ENCODE measurements at regions not wholly inside any gene's neighbourhood (a gene's known extent, or its start where the extent isn't known, plus 50 kb on each side); places are given as distances from the start of the nearest gene placed in this dataset.

DNA sequence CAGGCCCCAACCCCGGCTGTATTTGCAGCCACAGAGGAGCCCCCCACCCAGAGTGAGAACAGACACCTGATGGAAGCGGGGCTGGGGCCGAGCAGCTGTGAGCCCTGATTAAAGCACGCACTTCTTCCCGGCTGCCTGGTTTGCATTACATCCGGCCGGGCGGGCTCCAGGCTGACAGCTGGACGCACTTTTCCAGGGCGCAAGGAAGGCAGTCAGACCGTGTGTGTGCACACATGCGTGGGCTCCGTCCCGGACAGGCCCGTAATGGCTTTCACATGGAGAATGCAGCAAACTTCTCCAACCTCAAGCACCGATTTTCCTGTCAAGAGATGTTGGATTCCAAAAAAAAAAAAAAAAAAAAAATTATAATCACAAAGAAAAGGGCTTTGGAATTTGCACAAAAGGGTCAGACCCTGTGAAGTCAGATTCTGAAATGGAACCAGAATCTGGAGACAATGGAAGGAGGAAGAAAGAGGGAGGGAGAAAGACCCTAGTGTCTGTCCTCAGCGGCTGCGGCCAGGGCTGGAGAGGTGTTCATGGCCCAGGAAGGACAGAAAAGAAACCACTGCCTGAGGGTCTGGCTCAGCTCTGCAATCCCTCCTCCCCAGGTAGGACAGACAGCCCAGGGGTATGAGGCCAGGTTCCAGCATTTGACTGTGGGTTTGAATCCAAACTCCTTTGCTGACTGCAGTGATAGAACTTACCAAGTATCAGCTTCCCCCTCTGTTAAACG, 365.5 kb downstream of the MN1 start:
- Histone ChIP-seq H3K4ac (ENCODE audit: low read depth in 1 of 2, low read length in 2 of 2) (no peak overlapping the region), H2BK5ac (ENCODE audit: low read depth, low read length, poor library complexity, severe bottlenecking) (no peak overlapping the region), H2AFZ (ENCODE audit: low read depth, low read length) (no peak overlapping the region), H3K4me3 (ENCODE audit: insufficient read depth in 1 of 2, low read depth in 1 of 2, low read length in 2 of 2) (no peak overlapping the region), H2AK5ac (ENCODE audit: low read length, severe bottlenecking) (peak overlapping the region; percentile 47), H3K79me1 (replicated peaks; ENCODE audit: low read length, poor library complexity, severe bottlenecking) (no peaks in the 10 kb centered on the region), H3K36me3 (ENCODE audit: control insufficient read depth in 1 of 2, insufficient read depth in 2 of 2, low read depth in 1 of 2, low read length in 2 of 2) (peaks cover 0 to 7% of the 10 kb centered on the region in 2 experiments), H3K4me2 (ENCODE audit: low read length, poor library complexity, severe bottlenecking) (peak overlapping the region; percentile 25), H3K18ac (ENCODE audit: low read depth in 1 of 2, low read length in 2 of 2) (peak overlapping the region in 1 of 2 experiments; percentile 34), H3K14ac (ENCODE audit: low read length in 2 of 2) (no peak overlapping the region), H2BK12ac (ENCODE audit: low read length in 2 of 2) (no peak overlapping the region), H3K27ac (ENCODE audit: low read length, poor library complexity, severe bottlenecking) (no peak overlapping the region), H4K8ac (ENCODE audit: low read length) (no peak overlapping the region), H3K9me3 (ENCODE audit: control insufficient read depth, low read length) (peaks cover 12% of the 10 kb centered on the region), H3K27me3 (ENCODE audit: control insufficient read depth in 1 of 2, insufficient read depth in 1 of 2, low read length in 2 of 2) (peaks cover 0 to 37% of the 10 kb centered on the region in 2 experiments), H3K9ac (ENCODE audit: low read length) (no peak overlapping the region), H2BK120ac (ENCODE audit: low read depth, low read length) (no peak overlapping the region), H4K91ac (ENCODE audit: low read length) (no peak overlapping the region), H2BK15ac (ENCODE audit: low read depth, poor library complexity, severe bottlenecking) (peak overlapping the region; percentile 32), H3K4me1 (ENCODE audit: control insufficient read depth, insufficient read depth, low read depth, low read length) (peaks cover 13% of the 10 kb centered on the region), H3K23ac (ENCODE audit: low read length in 2 of 2) (peak overlapping the region in 1 of 2 experiments; percentile 40)
- 28% methylated on average over 14 of the region's 19 CpGs for WGBS
- DNase-seq, result peak; percentile 27

DNA sequence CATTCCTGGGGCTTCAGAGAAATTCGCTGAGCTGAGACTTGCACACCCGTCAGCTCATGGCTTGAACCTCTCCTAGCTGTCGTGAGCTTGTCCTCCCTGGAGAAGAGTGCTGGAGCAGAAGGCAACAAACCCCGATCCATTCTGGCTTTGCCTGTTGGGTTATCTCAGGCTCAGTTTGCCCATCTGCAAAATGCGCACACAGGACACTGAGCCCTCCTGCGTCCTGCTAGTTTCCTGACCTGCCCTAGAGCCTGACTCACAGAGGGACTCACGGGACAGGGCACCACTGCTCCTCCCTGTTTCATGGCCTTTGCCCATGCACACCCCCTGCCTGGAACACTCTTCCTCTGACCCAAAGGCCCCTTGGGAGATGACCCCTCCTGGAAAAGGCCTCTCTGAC, 365.0 kb downstream of the MN1 start:
- Histone ChIP-seq H2AK5ac (ENCODE audit: low read length, severe bottlenecking) (peak overlapping the region; percentile 47), H3K4me3 (ENCODE audit: insufficient read depth in 1 of 2, low read depth in 1 of 2, low read length in 2 of 2) (no peak overlapping the region), H3K27me3 (ENCODE audit: control insufficient read depth in 1 of 2, insufficient read depth in 1 of 2, low read length in 2 of 2) (peaks cover 0 to 43% of the 10 kb centered on the region in 2 experiments), H2BK12ac (ENCODE audit: low read length in 2 of 2) (no peak overlapping the region), H3K27ac (ENCODE audit: low read length, poor library complexity, severe bottlenecking) (no peak overlapping the region), H2BK120ac (ENCODE audit: low read depth, low read length) (no peak overlapping the region), H2BK15ac (ENCODE audit: low read depth, poor library complexity, severe bottlenecking) (peak overlapping the region; percentile 6), H4K8ac (ENCODE audit: low read length) (peak overlapping the region; percentile 5), H3K36me3 (ENCODE audit: control insufficient read depth in 1 of 2, insufficient read depth in 2 of 2, low read depth in 1 of 2, low read length in 2 of 2) (peaks cover 0 to 5% of the 10 kb centered on the region in 2 experiments), H3K4ac (ENCODE audit: low read depth in 1 of 2, low read length in 2 of 2) (no peak overlapping the region), H3K9me3 (ENCODE audit: control insufficient read depth, low read length) (peaks cover 12% of the 10 kb centered on the region), H3K4me2 (ENCODE audit: low read length, poor library complexity, severe bottlenecking) (no peak overlapping the region), H4K91ac (ENCODE audit: low read length) (no peak overlapping the region), H3K4me1 (ENCODE audit: control insufficient read depth, insufficient read depth, low read depth, low read length) (peaks cover 13% of the 10 kb centered on the region), H3K23ac (ENCODE audit: low read length in 2 of 2) (peak overlapping the region in 1 of 2 experiments; percentile 40), H2BK5ac (ENCODE audit: low read depth, low read length, poor library complexity, severe bottlenecking) (no peak overlapping the region), H3K79me1 (replicated peaks; ENCODE audit: low read length, poor library complexity, severe bottlenecking) (no peaks in the 10 kb centered on the region), H3K14ac (ENCODE audit: low read length in 2 of 2) (no peak overlapping the region), H2AFZ (ENCODE audit: low read depth, low read length) (no peak overlapping the region), H3K9ac (ENCODE audit: low read length) (no peak overlapping the region), H3K18ac (ENCODE audit: low read depth in 1 of 2, low read length in 2 of 2) (no peak overlapping the region)
- 81% methylated on average over 7 of the region's 7 CpGs for WGBS
- DNase-seq, result no peak

GRCh38 chr22:27437570-27437969, 364.0 kb downstream of the MN1 start:
- Histone ChIP-seq H2BK15ac (ENCODE audit: low read depth, poor library complexity, severe bottlenecking) (no peak overlapping the region), H3K27ac (ENCODE audit: low read length, poor library complexity, severe bottlenecking) (no peak overlapping the region), H2AK5ac (ENCODE audit: low read length, severe bottlenecking) (peak overlapping the region; percentile 1), H3K4me2 (ENCODE audit: low read length, poor library complexity, severe bottlenecking) (no peak overlapping the region), H3K9me3 (ENCODE audit: control insufficient read depth, low read length) (peaks cover 3% of the 10 kb centered on the region), H3K79me1 (replicated peaks; ENCODE audit: low read length, poor library complexity, severe bottlenecking) (no peaks in the 10 kb centered on the region), H3K27me3 (ENCODE audit: control insufficient read depth in 1 of 2, insufficient read depth in 1 of 2, low read length in 2 of 2) (peaks cover 0 to 52% of the 10 kb centered on the region in 2 experiments), H3K4ac (ENCODE audit: low read depth in 1 of 2, low read length in 2 of 2) (no peak overlapping the region), H4K8ac (ENCODE audit: low read length) (no peak overlapping the region), H2BK12ac (ENCODE audit: low read length in 2 of 2) (no peak overlapping the region), H3K18ac (ENCODE audit: low read depth in 1 of 2, low read length in 2 of 2) (peak overlapping the region in 1 of 2 experiments; percentile 14), H3K14ac (ENCODE audit: low read length in 2 of 2) (no peak overlapping the region), H3K36me3 (ENCODE audit: control insufficient read depth in 1 of 2, insufficient read depth in 2 of 2, low read depth in 1 of 2, low read length in 2 of 2) (no peaks in the 10 kb centered on the region), H2AFZ (ENCODE audit: low read depth, low read length) (no peak overlapping the region), H2BK5ac (ENCODE audit: low read depth, low read length, poor library complexity, severe bottlenecking) (no peak overlapping the region), H3K4me1 (ENCODE audit: control insufficient read depth, insufficient read depth, low read depth, low read length) (peaks cover 13% of the 10 kb centered on the region), H3K4me3 (ENCODE audit: insufficient read depth in 1 of 2, low read depth in 1 of 2, low read length in 2 of 2) (no peak overlapping the region), H4K91ac (ENCODE audit: low read length) (peak overlapping the region; percentile 11), H2BK120ac (ENCODE audit: low read depth, low read length) (no peak overlapping the region), H3K23ac (ENCODE audit: low read length in 2 of 2) (no peak overlapping the region), H3K9ac (ENCODE audit: low read length) (no peak overlapping the region)
- no peak for DNase-seq
- WGBS, result 98% methylated on average over 4 of the region's 4 CpGs

GRCh38 chr22:27438271-27438980, 363.1 kb downstream of the MN1 start:
- no peak for DNase-seq
- H3K4me3 ChIP-seq (ENCODE audit: insufficient read depth in 1 of 2, low read depth in 1 of 2, low read length in 2 of 2), result no peak overlapping the region
- no peak overlapping the region for H3K23ac ChIP-seq (ENCODE audit: low read length in 2 of 2)
- no peak overlapping the region for H2BK15ac ChIP-seq (ENCODE audit: low read depth, poor library complexity, severe bottlenecking)
- no peak overlapping the region for H2AK5ac ChIP-seq (ENCODE audit: low read length, severe bottlenecking)
- no peak overlapping the region for H3K14ac ChIP-seq (ENCODE audit: low read length in 2 of 2)
- no peaks in the 10 kb centered on the region for H3K36me3 ChIP-seq (ENCODE audit: control insufficient read depth in 1 of 2, insufficient read depth in 2 of 2, low read depth in 1 of 2, low read length in 2 of 2)
- no peak overlapping the region for H4K91ac ChIP-seq (ENCODE audit: low read length)
- no peak overlapping the region for H2AFZ ChIP-seq (ENCODE audit: low read depth, low read length)
- H3K27me3 ChIP-seq (ENCODE audit: control insufficient read depth in 1 of 2, insufficient read depth in 1 of 2, low read length in 2 of 2), result peaks cover 0 to 61% of the 10 kb centered on the region in 2 experiments
- H3K9ac ChIP-seq (ENCODE audit: low read length), result no peak overlapping the region
- no peak overlapping the region for H3K18ac ChIP-seq (ENCODE audit: low read depth in 1 of 2, low read length in 2 of 2)
- H3K4ac ChIP-seq (ENCODE audit: low read depth in 1 of 2, low read length in 2 of 2), result no peak overlapping the region
- WGBS, result 77% methylated on average over 22 of the region's 22 CpGs
- H4K8ac ChIP-seq (ENCODE audit: low read length), result no peak overlapping the region
- H3K27ac ChIP-seq (ENCODE audit: low read length, poor library complexity, severe bottlenecking), result no peak overlapping the region
- no peaks in the 10 kb centered on the region for H3K9me3 ChIP-seq (ENCODE audit: control insufficient read depth, low read length)
- H3K79me1 ChIP-seq (replicated peaks; ENCODE audit: low read length, poor library complexity, severe bottlenecking), result no peaks in the 10 kb centered on the region
- no peak overlapping the region for H2BK5ac ChIP-seq (ENCODE audit: low read depth, low read length, poor library complexity, severe bottlenecking)
- no peak overlapping the region for H2BK12ac ChIP-seq (ENCODE audit: low read length in 2 of 2)
- H2BK120ac ChIP-seq (ENCODE audit: low read depth, low read length), result no peak overlapping the region
- peaks cover 13% of the 10 kb centered on the region for H3K4me1 ChIP-seq (ENCODE audit: control insufficient read depth, insufficient read depth, low read depth, low read length)
- H3K4me2 ChIP-seq (ENCODE audit: low read length, poor library complexity, severe bottlenecking), result no peak overlapping the region
